Skeletal muscle tissue (tissue), 4 donors: ENCODE measurements at regions not wholly inside any gene's neighbourhood (a gene's known extent, or its start where the extent isn't known, plus 50 kb on each side); places are given as distances from the start of the nearest gene placed in this dataset. TPM values are rescaled to one million over a fixed set of nuclear protein-coding genes. Genes with fewer than 3 reads are reported as not detected.
A peak's percentile ranks its signal among the peaks of the same experiment; 100 is the strongest.

Experiments
- H3K27ac ChIP-seq: one replicate; pipeline ENCODE4 v1.7.0; 2013; ENCODE audit warnings: mild to moderate bottlenecking, low read depth, low read length, inconsistent platforms
- H3K27me3 ChIP-seq, 3 donors: one replicate each; pipeline ENCODE4 v1.7.0; 2013; ENCODE audit warnings: low read length in 3 of 3; ENCODE audit not compliant: control insufficient read depth in 3 of 3, insufficient read depth in 3 of 3
- H3K36me3 ChIP-seq, 3 donors: one replicate each; pipeline ENCODE4 v1.7.0; 2013; ENCODE audit warnings: low read length in 3 of 3; ENCODE audit not compliant: control insufficient read depth in 3 of 3, insufficient read depth in 3 of 3
- H3K4me1 ChIP-seq, 3 donors: one replicate each; pipeline ENCODE4 v1.7.0; 2013; ENCODE audit warnings: low read length in 3 of 3, mild to moderate bottlenecking in 3 of 3; ENCODE audit not compliant: control insufficient read depth in 3 of 3, insufficient read depth in 3 of 3
- H3K4me3 ChIP-seq, 3 donors: one replicate each; pipeline ENCODE4 v1.7.0; 2013; ENCODE audit warnings: low read length in 3 of 3
- H3K9ac ChIP-seq, 3 donors: one replicate each; pipeline ENCODE4 v1.7.0; 2013; ENCODE audit warnings: low read length in 3 of 3, mild to moderate bottlenecking in 3 of 3, moderate library complexity in 2 of 3, low read depth in 1 of 3
- H3K9me3 ChIP-seq, 3 donors: one replicate each; pipeline ENCODE4 v1.7.0; 2013; ENCODE audit warnings: low read length in 3 of 3; ENCODE audit not compliant: control insufficient read depth in 3 of 3
- small RNA-seq: library from RNA; depleted of rRNA; stranded (forward); fragments of <200 nt; gene quantifications from one replicate; pipeline ENCODE3, GENCODE V24; 2014
- donor health status: Osteomylitis.

DNA sequence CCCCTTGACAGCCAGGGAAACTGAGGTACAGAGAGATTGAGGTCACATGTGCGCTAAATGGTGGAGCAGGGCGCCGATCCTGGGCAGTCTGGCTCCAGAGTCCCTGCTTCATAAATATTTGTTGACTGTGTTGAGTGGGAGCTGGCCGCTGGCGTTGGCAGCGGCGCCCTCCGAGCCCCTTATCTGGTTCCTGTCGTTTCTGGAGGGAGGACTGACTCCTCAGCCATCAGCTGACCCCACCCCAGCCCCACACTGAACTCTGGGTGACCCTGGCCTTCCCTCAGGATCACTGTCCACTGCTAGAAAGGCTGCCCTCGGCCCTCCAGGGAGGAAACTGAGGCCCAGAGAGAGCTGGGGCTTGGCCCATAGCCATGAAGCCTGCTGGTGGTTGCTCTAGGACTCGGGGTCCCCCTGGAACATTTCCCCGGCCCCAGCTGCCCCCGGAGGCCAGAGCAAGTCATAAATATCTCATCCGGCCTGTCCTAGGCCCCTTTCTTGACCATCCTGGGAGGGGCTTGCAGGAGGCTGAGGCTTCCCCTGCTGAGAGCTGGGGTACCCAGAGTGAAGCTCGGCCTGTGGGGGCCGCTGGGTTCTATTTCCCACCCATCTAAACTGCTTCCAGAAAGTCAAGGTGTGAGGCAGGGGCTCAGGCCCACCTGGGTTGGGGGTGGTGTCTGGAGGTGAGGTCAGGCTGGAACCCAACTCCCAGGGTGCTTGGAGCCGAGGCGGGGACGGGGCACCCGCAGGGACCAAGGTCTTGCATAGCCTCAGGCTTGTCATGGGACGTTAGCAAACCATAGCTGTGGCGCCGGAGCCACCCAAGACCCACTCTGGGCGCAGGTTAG lies 51.7 kb upstream of the GSE1 start:
- Histone ChIP-seq H3K9ac (no peak overlapping the region), H3K9me3 (no peaks in the 10 kb centered on the region), H3K27me3 (no peaks in the 10 kb centered on the region), H3K4me3 (no peak overlapping the region), H3K36me3 (no peaks in the 10 kb centered on the region), H3K27ac (no peak overlapping the region), H3K4me1 (peaks cover 53 to 68% (median 66%) of the 10 kb centered on the region in 3 donors)

DNA sequence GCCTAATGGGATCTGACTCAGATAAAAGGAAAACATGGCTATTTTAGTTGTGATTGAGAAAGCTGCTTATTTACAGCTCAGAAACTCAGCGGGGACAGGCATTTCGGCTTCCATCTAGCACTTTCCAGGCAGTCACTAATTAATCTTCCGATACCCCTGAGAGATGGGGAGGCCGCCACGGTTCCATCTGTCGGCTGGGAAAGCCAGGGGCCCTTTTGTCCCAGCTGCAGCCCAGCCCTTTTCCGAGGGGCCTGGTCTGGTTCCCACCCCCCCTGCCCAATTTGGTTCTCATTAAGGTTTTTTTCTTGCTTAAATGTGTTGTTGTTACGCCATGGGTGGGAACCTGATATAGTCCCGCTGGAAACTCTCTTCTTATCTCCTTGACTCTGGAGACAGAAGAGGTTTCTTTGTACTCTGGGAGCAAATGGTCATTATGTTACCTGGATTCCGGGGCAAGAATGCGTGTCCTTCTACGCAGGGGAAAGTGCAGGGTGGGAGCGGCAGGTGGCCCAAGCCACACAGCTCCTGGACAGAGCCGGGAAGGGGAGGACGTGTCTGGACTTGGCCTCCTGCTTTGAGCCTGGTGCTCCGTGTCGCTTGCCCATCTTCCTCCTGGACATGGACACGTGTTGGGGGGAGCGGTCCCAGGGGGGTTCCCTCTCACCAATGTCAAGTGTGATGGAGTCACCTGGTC lies 50.9 kb upstream of the GSE1 start:
- H3K27ac ChIP-seq, result no peak overlapping the region
- H3K4me1 ChIP-seq, result peaks cover 50 to 63% (median 63%) of the 10 kb centered on the region in 3 donors
- peak overlapping the region in 1 of 3 donors; percentile 22 for H3K4me3 ChIP-seq
- H3K9ac ChIP-seq, result no peak overlapping the region
- no peaks in the 10 kb centered on the region for H3K36me3 ChIP-seq
- no peaks in the 10 kb centered on the region for H3K9me3 ChIP-seq
- H3K27me3 ChIP-seq, result no peaks in the 10 kb centered on the region

DNA sequence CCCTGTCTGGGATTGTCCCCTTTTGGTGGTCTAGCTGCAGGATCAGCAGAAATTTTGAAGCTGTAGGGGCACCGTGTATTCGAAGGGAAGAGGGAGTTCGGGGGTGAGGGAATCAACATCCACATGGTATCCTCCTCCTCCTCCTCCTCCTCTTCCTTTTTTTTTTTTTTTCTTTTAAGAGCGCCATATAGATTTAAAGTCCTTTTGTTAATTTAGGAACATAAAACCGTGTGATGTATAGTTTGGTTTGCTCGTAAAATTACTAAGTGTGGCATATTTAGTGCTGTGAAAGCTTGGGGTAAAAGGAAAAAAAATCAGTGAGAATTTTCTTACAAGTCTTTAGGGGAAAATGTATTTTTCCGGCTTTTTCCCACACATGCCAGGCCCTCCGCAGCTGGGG lies 50.1 kb upstream of the GSE1 start:
- no peaks in the 10 kb centered on the region for H3K27me3 ChIP-seq
- no peaks in the 10 kb centered on the region for H3K9me3 ChIP-seq
- no peaks in the 10 kb centered on the region for H3K36me3 ChIP-seq
- no peak overlapping the region for H3K4me3 ChIP-seq
- H3K27ac ChIP-seq, result peak overlapping the region; percentile 54
- peaks cover 42 to 57% (median 55%) of the 10 kb centered on the region in 3 donors for H3K4me1 ChIP-seq
- H3K9ac ChIP-seq, result no peak overlapping the region

Small RNAs in the stretch of these regions (small RNA-seq; reads per million reads assigned to genes)
- gene COX6CP16 (not detected), gene MIR5093 (not detected)
